HK-2 (cell line): ENCODE measurements at regions not wholly inside any gene's neighbourhood (a gene's known extent, or its start where the extent isn't known, plus 50 kb on each side); places are given as distances from the start of the nearest gene placed in this dataset.

Experiments used
- DNase-seq: peaks from one replicate; pipeline ENCODE4 v3.0.0-alpha.2; 2018; ENCODE audit not compliant: unreplicated experiment

- no peak for DNase-seq
Observed at GRCh38 chr14:22047115-22047514, 373.5 kb upstream of the OR4E1 start.

DNA sequence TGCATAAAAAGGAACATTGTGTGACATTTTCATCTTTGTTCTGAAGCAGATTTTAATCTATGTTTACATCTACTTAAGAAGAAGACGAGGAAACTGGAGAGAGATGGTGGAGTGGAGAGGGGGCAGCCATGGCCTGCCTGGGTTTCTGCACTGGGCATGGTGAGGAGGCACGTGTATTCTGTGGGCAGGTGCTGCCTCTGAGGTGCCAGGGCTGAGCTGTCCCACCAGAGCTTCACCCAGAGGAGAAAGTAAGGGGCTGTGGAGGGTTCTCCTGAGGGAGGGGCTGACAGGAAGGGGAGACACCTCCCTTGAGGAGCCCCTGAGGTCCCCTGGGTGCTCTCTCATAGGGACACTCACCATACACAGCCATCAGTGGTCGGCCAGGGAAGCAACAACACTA is 372.4 kb upstream of the OR4E1 start:
- no peak for DNase-seq

- no peak for DNase-seq
Observed at GRCh38 chr14:22044193-22044592, 370.6 kb upstream of the OR4E1 start.

GRCh38 chr14:22040781-22041125 is 367.1 kb upstream of the OR4E1 start:
- no peak for DNase-seq

- DNase-seq, result no peak
Observed at GRCh38 chr14:22039938-22040780, 366.5 kb upstream of the OR4E1 start.

DNA sequence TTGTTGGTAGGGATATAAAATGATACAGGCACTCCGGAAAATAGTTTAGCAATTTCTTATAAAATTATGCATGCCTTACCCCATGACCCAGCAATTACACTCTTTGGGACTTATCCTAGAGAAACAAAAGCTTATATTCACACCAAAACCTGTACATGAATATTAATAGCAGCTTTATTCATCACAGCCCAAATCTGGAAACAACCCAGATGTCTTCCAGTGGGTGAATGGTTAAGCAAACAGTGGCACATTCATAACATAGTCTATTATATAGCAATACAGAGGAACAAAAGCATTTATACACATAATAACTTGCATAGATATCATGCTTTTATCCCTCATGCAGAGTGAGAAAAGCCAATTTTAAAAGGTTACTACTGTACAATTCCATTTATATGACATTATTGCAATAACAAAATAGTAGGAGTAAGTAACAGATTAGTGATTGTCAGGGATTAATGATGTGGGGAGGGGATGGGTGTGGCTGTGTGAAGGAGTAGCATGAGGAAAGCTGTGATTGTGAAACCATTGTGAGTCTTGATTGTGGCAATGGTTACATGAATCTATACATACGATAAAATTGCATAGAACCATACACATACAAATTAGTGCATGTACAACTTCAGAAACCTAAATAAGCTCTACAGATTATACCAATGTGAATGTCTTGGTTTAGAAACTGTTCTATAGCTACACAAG is 363.1 kb upstream of the OR4E1 start:
- no peak for DNase-seq

- DNase-seq, result no peak
Observed at GRCh38 chr14:22026527-22026926, 352.9 kb upstream of the OR4E1 start.

DNA sequence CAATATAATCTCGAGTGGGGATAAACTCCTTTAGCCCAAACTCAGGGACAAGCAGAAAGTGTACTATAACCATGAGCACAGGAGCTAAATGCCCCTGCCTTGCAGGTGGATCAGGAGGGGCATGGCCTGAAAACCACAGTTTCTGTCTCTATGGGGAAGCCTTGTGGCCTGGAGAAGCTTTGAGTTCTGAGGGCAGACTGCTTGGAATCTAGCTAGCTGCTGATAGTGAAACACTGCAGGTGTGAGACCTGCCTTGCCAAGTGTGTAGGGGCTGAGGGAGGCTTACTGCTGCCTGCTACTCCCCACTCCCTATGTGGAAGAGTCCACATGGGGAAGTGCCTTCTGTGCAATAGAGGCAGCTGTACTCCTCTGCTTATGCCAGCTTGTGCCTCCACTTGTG is 352.3 kb upstream of the OR4E1 start:
- DNase-seq, result no peak

DNA sequence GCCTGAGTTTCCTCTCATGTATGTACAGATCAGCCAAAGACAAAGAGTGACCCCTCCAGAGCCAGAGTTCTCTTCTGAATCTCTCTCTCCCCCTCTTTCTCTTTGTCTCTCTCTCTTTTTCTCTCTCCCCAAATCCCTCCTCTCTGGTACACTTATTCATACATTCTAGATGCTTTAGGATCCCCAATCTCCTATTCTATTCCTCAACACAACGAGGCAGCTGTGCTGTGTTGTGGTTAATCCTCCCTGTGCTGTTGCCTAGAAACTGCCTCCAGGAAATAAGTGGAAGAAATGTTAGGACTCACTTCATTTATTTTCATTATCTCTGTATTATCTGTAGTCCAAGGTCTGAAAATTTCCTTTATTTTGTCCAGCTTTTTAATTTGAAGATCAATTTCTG is 350.5 kb upstream of the OR4E1 start:
- no peak for DNase-seq

DNA sequence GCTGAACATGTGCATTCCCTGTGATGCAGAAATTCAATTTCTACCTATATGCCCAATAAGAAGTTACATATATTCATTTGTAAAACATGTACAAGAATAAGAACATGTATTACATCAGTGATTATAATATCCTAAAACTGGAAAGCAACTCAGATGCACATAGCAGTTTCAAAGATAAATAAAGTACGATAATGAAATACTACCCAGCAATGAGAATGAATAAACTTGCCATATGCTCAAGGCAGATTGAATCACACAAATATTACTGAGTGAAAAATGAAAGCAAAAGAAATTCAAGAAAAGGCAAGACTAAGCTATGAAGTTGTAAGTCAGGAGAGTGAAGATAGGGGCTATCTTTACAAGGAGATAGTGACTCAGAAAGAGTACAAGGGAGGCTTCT is 345.3 kb upstream of the OR4E1 start:
- no peak for DNase-seq

- DNase-seq, result no peak
Observed at GRCh38 chr14:22012452-22012851, 338.8 kb upstream of the OR4E1 start.

DNA sequence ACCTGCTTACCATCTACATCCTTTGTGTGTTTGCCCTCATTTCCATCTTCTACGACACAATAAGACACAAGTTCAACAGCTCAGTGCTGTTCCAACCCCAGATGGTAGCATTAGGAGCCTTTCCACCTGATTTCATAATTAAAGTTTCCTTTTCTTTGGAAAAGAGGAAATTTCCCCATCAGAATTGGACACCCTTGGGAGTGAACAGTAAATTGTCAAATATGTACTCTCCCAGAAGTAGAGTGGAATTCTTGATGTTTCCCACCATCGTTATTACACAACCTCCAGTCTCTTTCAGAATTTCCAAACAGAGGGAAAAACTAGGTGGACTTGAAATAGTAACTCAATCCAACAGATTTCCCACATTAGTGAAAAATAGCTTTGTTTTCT is 337.6 kb upstream of the OR4E1 start:
- DNase-seq, result no peak

- no peak for DNase-seq
Observed at GRCh38 chr14:22010545-22011252, 337.1 kb upstream of the OR4E1 start.

DNA sequence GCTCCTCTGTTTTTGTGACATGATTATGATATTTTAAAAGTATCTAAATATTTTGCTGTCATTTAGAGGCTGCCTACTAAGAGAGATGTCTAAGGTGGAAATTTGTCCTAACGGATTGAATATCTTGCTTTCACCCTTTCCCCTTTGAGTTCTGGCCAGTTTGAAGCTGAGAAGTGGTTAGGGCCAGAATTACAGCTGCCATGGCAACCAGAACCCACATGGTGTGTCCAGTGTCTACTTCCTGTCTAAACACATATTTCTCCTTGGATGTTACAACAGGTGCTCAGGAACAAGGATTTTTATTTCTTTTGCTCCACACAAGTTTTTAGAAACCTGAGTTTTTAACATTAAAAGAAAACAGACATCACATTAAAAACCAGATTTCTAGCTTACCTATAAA is 335.1 kb upstream of the OR4E1 start:
- DNase-seq, result no peak

- DNase-seq, result no peak
Observed at GRCh38 chr14:22007784-22008412, 334.3 kb upstream of the OR4E1 start.

GRCh38 chr14:22007363-22007762 is 333.7 kb upstream of the OR4E1 start:
- no peak for DNase-seq

DNA sequence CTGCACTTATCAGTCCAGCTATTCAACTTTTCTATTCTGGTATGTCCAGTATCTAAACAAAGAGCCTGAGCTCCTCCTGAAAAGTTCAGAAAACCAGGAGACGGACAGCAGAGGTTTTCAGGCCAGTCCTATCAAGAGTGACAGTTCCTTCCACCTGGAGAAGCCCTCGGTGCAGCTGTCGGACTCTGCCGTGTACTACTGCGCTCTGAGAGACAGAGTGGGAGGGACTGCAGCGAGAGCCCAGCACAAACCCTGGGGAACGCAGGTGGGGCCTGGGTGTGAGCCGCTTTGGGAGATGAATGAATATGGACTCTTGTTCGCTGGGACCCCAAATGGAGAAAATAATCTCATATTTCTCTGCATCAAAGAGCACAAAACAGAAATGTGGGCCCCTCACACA is 329.8 kb upstream of the OR4E1 start:
- DNase-seq, result no peak

DNA sequence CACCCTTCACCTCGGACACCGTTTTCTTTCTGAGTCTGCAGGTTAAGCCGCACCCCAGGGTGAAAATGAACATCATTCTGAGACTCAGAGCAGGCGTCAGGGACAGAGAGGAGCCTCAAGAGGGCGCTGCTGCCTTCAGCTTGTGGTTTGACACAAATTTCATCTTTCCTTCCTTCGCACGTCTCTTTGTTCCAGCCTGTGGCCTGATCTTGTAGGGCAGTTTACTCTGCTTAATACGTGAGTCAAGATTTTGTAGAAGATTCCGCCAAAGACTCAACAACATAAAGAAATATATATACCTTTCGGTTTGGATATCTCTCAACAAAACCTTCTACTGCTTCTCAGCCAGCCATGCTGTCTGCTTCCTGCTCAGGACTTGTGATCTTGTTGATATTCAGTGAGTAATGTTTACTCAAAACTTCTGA is 329.3 kb upstream of the OR4E1 start:
- DNase-seq, result no peak

GRCh38 chr14:21999402-21999801 is 325.8 kb upstream of the OR4E1 start:
- no peak for DNase-seq

- no peak for DNase-seq
Observed at GRCh38 chr14:21997300-21997699, 323.7 kb upstream of the OR4E1 start.

DNA sequence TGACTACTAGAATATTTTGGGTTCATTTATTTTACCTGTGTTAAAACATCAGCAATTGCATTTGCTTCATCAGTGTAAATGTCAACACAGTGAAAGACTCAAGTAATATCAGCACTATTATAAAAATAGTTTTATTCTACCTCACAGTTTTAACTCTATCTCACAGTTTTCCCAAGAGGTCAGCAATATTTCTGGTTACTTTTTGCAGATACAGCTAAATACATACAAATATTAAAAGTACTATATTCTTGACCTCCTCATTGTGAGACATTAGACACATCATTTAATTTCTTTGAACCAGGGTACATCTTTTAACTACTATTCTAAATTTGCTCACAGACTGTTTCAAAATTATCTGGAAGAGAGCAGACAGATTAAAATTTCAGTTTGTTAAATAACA is 321.7 kb upstream of the OR4E1 start:
- no peak for DNase-seq

DNA sequence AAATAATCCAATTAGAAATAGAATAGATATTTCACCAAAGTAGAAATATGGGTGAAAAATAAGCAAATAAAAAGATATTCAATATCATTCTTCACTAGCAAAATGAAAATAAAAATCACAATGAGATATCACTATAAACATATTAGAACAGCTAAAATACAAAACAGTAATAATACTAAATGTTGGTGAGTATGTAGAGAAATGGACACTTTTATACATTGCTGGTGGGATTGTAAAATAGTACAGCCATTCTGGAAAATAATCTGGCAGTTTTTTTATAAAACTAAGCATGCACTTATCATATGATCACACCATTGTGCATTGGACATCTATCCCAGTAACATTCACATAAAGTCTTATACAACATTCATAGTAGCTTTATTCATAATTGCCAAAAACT is 320.2 kb upstream of the OR4E1 start:
- DNase-seq, result no peak
